GM19043 (cell line): ENCODE measurements at regions not wholly inside any gene's neighbourhood (a gene's known extent, or its start where the extent isn't known, plus 50 kb on each side); places are given as distances from the start of the nearest gene placed in this dataset.
"Not testable (repeated sequence)": the region's sequence is repeated elsewhere in the genome, so short reads cannot be mapped to it uniquely, and the experiment has no call there.

ENCODE experiments used
- ATAC-seq: cut with Tn5 transposase; IDR thresholded peaks from one replicate; pipeline ENCODE4 v1.9.1; 2021; ENCODE audit warnings: low read depth; ENCODE audit not compliant: unreplicated experiment

DNA sequence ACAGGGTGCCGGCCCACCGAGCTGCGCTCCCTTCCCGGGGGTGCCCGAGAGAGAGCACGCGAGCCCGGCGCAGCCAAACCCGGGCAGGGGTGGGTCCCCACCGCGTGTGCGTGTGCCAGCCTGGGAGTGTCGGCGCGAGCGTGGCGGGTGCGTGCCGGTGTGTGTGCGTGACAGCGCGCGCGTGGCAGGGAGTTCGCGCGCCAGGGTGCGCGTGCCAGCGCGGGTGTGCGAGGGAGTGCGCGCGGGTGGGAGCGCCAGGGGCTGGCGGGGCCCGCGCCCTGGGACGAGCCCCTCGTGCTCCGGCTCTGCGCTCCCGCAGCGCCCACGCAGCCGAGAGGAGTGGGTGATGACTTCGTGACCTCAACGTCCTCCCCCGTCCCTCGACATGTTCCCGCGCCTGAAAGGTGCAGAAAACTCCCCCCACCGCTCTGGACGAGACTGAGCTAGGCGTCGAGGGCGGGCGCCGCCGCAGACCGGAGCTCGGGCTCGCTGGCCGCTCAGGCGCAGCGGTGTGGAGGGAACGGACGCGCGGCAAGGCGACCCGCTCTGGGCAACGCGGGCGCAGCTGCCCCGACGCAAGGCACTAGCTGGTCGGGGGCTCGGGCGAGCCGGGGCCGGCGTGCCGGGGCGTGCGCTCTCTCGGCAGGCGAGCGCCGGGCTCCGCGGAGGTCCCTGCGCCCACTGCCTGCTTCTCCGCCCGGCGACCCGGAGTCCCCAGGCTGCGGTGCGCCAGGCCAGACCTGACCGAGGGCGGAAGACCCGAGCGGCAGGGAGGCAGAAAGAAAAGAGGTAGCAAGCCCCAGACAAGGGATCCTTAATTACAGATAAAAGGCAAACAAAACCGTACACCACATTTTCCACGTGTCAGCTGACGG, 582.8 kb downstream of the ZEB2 start:
- ATAC-seq: peak; percentile 68

DNA sequence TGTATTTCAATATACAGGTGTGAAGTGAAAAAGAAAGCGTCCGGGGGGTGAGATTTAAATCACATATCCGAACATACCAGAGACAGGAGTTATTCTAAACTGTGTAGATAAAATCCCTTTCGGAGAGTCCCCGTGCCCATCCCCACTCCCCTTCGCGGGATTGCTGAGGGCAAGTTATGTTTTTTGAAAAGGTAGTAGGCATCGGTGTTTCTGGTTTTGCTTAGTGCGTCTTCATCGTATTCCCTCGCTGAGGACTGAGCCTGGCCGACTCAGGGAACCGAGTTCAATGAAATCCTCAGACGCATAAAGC, 583.4 kb downstream of the ZEB2 start:
- no peak for ATAC-seq

DNA sequence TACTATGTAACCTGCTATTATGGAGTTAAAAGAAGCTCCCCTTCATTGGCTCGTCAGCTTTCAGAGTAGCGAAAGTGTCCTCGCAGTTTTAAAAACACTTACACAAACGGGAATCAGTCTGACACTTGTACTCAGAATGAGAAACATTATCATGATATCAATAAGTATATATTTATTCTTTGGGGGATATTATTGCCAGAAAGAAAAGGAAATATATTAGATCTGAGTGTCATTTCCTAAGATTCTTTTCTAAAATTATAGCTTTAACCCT, 584.5 kb downstream of the ZEB2 start:
- no peak for ATAC-seq

DNA sequence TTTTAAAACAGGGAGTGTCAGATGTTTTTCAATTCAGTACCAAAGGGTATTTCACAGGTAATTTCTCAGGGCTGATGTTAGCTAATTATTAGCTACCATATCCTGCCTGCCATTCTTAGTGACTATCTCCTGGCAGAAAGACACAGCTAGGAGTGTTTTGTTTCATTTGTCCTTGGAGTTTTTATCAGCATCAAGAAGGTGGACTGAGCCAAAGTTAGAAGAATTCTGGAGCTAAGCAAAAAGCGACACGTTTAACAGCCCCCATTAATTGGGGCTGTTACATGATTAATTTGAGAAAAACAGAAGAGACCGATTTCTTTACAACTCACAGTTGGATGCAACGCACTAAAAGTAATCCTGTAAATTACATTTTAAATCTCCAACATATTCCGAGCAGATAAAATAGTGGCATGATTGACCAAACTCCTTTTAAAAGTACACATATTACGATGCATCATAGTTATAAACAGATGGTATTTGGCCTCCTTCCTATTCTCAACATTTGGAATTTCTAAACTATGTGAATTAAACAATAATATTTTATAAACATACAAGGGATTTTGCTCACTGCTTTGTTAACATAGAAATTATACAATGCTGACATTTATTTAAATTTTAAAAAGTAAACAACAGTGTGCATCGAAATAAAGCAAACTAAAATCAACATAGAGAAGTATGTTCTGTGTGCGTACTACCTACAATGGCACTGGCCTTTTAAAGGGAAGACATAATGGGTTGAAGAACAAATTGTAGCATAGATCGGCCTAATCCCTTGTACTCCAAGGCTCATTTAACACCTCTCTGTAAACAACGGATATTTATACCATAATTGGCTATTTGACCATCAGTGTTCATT, 585.1 kb downstream of the ZEB2 start:
- no peak for ATAC-seq

DNA sequence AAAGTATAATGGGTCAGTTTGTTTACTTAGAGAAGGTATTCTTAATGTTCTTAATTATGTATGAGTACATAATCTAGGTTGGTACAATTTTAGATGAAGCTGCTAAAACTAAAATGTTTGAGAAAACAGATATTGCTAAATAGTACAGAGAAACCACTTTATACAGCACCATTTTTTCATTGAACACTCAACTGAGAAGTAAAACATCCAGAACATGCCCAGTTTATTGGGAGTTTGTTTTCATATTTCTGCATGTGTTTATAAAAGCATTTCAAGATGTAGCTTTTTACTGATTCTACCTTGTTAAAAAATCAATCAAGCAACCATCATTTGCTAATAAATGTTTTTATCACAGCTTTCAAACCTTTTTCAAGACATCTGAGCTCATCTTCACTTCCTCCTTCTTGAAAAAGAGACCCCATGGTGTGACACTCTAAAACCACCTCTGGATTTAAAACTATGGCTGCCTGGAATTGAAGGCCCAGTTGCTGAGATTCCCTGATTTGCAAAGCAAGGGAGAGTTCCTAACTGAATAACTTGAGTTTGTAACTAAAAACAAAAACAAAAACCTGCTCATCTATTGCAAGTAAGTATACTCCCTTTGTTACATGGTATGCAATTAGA, 585.9 kb downstream of the ZEB2 start:
- ATAC-seq: no peak

DNA sequence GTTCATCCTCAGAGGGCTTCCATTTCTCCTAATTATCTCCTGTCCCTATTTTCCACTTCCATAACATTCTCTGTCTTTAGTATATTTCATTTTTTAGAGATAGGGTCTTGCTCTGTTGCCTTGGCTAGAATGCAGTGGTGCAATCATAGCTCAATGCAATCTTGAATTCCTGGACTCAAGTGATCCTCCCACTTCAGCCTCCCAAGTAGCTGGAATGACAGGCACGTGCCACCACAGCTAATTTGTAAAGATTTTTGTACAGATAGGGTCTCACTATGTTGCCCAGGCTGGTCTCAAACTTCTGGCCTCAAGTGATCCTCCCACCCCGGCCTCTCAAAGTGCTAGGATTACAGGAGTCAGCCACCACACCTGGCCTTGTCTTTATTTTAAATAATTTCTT, 589.0 kb downstream of the ZEB2 start:
- no peak for ATAC-seq

DNA sequence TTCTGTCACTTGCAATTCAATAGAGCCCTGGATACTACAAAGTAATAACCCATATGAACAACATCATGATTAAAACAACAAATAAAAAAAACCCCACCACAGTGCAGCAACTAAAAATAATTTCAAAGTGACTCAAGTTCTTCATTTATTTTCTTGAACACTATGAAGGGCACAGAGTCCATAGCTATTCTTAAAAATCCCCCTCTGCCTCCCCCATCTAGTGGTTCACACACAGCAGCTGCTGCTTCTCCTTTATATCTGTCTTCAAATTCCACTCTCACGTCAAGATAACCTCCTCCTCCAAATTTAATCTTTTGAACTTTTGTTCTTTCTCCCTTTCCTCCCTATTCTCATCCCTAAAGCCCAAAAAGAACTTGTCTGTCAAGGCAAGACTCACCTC, 591.3 kb downstream of the ZEB2 start:
- ATAC-seq: no peak

DNA sequence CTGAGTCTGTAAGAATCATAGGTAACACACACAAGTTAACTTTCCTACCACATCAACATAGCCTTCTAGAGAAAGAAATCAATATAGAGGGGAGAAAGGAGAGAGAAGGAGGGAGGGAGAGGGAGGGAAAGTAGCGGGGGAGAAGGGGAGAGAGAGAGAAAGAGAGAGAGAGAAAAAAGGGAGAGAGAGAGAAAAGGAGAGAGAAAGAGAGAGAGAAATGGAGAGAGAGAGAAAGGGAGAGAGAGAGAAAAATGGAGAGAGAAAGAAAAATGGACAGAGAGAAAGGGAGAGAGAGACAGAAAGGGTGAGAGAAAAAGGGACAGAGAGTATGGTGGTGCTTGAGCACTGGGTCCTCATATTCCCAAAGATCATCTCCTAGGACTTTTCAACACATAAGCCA, 591.7 kb downstream of the ZEB2 start:
- no peak for ATAC-seq

DNA sequence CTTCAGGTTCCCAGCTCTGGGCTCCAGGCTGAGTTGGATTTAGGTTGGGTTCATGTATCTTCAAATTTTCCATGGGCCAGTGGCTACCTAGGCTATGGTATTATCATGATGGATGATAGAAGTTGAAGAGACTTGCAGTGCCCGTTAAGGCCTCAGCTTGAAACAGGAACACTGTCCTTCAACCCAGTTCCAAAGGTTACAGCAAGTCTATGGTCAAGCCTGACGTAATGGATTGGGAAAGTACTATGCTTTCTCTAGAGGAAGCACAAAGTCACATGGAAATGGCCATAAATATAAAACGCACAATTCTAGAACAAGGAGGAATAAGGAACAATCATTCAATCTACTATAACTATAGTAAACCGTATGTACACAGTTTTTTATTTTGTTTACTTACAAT, 593.2 kb downstream of the ZEB2 start:
- no peak for ATAC-seq

DNA sequence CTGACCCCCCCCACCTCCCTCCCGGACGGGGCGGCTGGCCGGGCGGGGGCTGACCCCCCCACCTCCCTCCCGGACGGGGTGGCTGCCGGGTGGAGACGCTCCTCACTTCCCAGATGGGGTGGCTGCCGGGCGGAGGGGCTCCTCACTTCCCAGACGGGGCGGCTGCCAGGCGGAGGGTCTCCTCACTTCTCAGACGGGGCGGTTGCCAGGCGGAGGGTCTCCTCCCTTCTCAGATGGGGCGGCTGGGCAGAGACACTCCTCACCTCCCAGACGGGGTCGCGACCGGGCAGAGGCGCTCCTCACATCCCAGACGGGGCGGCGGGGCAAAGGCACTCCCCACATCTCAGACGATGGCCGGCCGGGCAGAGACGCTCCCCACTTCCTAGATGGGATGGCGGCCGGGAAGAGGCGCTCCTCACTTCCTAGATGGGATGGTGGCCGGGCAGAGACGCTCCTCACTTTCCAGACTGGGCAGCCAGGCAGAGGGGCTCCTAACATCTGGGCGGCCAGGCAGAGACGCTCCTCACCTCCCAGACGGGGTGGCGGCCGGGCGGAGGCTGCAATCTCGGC, 597.6 kb downstream of the ZEB2 start:
- ATAC-seq: not testable (repeated sequence)

DNA sequence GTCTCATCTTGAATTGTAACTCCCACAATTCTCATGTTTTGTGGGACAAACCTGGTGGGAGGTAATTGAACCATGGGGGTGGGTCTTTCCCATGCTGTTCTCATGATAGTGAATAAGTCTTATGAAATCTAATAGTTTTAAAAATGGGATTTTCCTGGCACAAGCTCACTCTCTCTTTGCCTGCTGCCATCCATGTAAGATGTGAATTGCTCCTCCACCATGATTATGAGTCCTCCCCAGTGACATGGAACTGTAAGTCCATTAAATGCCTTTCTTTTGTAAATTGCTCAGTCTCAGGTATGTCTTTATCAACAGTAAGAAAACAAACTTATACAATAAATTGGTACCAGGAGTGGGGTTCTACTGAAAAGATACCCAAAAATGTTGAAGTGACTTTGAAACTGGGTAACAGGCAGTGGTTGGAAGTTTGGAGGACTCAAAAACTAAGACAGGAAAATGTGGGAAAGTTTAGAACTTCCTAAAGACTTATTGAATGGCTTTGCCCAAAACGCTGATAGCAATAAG, 601.4 kb downstream of the ZEB2 start:
- no peak for ATAC-seq

DNA sequence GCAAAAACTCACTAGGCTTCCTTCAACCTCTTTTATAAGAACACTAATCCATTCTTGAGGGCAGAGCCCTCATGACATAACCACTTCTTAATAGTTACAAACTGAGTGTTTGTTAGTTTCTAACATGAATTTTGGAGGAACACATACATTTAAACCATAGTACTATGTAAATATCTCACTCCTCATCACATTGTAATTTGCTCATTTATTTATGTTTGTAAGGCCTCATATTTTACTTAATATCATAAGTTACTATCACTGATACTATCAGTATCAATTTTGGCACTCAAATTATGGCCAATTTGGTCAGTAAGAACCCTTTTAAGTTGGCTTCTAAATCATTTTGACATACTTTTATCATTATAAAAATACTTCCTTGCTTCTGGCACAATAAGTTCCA, 603.1 kb downstream of the ZEB2 start:
- no peak for ATAC-seq

DNA sequence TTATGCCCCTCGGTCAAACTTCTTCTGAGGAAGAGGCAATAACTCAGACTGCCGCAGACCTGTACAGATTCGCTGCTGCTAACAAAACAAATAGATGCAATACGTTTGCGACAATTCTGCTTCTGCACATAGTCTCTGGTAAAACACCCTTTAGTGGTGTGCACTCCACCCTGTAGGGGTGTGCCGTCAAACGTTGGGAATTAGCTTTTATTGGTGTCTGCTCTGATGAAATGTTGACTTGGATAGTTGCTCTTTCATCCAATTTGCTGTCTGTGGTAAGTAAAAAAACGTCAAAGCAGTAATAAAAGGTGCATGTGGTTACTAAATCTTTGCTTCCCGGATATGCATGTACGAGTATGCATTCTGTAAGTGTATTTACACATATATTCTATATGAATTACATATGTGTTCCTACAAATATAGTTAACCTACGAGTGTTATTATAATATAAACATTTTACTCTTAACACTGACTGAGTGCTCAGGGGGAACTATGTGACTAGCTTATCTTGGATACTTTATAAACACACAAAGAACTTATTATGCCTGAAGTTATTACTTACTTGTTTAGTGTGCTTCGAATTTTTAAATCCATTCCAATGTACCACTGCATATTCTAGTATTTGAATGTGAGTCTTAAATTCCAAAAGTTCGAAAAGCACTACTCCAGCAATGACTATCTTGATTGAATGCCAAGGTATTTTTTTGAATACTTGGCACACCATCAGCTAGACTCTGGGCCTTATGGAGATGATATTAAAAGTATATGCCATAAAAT, 610.2 kb downstream of the ZEB2 start:
- ATAC-seq: no peak

DNA sequence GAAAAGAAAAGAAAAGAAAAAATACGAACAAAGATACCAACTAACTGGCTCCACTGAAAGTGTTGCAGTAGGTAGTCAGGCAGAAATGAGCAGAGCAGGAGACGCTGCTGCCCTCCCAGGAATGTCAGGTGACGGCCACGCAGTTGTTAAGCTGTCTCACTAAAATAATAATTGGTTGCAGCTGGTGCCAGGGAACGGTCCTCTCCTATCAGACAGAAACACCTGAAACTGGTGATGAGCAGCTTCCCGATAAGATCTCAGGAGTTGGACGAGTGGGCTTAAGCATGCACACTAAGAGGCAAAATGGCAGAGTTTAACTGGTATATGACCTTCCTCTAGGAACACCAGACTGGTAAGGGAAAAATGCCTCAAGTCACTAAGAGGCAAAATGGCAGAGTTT, 611.1 kb downstream of the ZEB2 start:
- ATAC-seq: no peak

DNA sequence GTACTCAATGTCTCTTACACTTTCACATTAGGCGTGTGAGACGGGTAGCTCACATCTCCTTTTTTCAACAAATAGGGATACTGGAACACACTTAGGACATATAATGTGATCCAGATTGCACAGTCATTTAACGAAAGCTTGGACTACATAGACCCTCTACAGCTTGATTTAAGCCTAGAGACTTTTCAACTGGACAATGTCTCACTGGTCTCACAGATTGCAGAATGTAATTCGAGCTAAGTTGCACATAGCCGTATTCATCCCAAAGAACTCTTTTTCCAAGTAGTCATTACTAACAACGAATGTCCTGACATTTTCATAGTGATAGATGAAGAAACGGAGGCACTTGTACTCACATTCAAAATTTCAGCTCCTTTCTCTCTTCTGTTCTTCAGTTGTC, 612.1 kb downstream of the ZEB2 start:
- ATAC-seq: no peak

DNA sequence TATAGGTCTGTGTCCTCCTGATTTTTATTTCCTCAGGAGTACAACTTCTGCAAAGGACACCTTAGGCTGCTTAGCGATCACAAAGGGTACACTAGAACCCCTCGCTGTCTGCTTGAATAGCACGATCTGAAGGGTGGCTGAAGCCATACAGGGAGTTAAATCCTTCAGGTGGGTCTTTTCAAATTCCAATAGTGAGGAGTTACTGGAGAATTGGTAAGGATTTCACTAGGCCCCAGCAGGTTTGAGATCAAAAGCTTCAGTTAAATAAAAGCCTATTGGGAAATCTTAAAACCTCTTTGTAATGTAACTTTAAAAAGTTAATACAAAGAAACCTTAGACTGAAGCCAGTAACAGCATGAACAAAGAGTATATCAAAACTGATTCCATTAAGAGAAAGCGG, 613.1 kb downstream of the ZEB2 start:
- no peak for ATAC-seq

DNA sequence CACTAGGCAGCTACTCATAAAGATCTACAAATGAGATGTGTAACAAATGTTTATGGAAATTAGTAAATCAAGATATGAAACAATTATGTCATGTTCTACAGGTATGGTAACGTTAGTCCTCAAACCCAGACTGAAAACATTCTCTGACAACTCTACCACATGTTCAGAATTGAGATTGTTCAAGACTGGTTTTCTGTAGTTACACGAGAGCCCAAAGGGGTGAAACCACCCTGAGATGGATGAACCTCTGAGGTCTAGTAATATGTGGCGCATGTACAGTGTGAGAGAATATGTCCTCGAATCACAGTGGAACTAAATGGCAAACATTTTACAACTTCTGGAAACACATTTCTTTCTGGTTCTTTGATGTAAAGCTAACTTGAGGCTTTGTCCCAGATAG, 614.3 kb downstream of the ZEB2 start:
- no peak for ATAC-seq

DNA sequence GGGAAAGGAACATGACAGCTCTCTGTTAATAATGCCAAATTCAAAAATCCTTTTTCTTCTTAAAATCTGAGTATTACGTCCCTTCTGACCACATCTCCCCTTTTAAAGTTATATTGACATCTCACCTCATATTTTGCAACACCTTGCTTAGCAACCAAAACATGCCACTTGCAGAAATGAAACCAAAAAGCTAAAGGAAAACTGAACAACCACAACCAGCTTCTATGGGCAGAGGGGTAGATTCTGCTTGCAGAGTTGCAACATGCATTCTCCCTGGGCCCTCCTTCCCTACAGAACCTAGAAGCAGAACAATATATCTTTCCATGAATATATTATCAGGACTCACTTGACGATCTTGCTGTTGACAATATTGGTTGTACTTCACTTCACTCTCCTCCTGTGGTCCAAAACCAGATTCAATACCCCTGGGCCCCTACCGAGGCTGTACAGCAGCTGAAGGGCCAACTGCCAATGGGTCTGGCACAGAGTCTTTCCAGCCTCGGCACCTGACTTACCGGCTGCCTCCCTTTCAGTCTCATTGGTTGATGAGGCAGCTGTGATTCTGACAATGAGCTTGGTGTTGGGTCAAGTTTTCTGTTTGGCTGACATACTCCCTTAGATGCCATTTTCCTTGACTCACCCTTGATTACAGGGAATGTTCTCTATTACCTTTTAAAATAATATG, 616.6 kb downstream of the ZEB2 start:
- no peak for ATAC-seq

DNA sequence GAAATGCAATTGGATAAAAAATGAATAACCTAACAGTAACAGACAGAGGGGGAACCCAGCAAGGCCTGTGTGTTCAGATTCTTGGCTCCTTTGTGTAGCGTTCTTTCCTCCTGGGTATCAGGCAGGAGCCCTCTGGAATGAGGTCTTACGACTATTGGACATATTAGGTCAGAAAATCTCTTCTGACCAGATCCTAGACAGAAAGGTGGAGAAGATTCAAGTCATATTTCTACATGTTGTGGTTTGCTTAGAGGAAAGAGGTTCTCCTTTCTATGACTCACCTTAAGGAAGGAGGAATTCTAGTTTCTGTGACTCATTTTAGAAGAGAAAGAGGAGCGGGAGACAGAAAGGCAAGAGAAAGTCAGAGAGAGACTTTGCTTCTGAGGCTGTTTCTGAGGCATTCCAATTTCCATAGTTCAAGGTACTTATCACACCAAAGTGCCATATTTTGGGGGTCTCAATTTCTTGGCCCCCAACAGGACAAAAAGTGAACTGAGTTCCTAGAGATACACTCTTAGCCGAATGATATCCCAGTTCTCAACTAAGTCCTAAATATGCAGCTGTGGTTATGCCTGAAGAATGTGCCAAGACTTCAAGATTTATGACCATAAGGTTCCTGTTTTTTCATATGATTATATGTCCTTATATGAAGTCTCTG, 618.6 kb downstream of the ZEB2 start:
- peak; percentile 73 for ATAC-seq
